ENCODE measurements at regions not wholly inside any gene's neighbourhood (a gene's known extent, or its start where the extent isn't known, plus 50 kb on each side); places are given as distances from the start of the nearest gene placed in this dataset.

DNA sequence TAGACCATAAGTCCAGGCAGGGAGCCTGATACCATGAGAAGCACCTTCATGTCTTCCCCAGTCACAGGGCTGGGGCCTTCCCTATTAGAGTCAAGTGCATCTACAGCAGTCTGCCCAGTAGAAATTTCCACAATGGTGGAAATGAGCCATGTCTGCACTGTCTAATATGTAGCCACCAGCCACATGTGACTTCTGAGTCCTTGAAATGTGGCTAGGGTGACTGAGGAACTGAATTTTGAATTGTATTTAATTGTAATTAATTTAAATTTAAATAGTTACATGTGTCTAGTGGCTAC lies 300.2 kb downstream of the CLIC5 start:
- no peak overlapping the region for H3K4me3 Mint-ChIP-seq
- H3K9me3 Mint-ChIP-seq, result no peaks in the 10 kb centered on the region
- no peak for ATAC-seq
- H3K36me3 Mint-ChIP-seq, result no peaks in the 10 kb centered on the region
- peak overlapping the region; percentile 75 for H3K27ac Mint-ChIP-seq
- H3K27me3 Mint-ChIP-seq, result peaks cover 9% of the 10 kb centered on the region
- H3K4me1 Mint-ChIP-seq, result peaks cover 34% of the 10 kb centered on the region

DNA sequence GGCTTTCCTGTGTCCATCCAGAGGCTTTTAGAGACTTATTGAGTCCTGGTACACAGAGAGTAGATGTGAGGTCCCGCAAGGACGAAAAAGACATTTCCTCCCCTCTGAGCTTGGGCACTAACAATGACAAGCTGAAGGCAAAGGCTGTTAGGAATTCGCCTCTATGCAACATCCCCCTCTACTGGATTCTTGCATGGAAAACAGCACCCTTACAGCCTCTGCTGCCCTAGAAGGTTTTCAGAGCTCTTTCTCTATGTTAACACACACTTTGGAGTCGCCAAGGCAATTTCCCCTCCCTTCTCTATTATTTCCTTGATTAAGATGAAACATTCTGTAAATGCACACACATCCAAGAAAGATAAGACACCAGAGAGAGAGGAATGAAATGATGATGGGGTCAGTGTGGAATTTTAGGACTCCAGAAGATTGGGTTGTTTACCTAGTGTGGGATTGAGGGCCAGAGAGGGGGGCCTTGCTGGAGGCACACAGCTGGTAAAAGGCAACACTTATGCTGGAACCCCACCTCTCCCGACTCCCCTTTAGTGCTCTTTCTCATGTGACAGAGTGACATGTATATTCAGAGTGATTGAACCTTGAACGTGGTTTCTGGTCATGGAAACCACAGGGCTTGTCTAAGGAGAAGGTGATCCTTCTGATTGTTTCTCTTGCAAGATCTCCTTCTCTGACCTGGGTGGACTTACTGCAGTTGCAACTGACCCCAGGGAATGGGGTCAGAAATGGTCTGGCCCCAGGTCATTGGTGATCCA lies 300.7 kb downstream of the CLIC5 start:
- H3K4me1 Mint-ChIP-seq, result peaks cover 39% of the 10 kb centered on the region
- H3K4me3 Mint-ChIP-seq, result no peak overlapping the region
- H3K27ac Mint-ChIP-seq, result peak overlapping the region; percentile 75

DNA sequence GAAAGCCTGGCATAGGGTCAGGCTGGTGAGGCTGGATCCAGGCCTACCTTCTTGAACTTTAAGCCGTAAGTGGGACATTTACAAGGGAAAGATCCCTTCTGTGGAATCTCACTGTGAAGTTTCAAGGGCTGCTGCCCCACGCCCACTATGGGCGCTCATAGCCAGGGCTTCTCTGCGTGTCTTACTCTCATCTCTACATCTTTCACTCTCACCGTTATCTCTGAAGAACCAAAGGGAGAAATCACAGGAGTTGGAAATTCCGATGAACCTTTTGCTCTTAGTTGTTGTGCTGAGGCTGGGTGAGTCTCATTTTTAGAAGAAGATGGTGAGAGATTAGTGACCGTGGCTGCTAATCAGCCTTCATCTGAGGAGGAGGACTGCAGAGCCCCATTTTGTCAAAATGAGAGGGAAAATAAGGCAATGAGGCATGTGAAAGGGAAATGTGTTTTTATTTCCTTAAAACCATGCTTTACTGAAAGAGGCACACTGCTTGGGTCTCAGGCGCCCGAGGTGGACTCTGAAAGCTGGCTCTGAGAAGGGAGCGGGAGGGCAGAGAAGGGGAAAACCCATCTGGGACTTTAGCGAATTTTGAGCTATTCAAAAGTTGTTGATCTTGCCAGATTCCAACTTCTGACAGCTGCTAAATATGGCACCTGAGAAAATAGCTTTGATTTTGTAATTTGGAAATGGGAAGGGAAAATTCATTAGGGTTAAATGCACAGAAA lies 301.5 kb downstream of the CLIC5 start:
- Mint-ChIP-seq H3K4me1 (peaks cover 41% of the 10 kb centered on the region), H3K4me3 (peak overlapping the region; percentile 1), H3K27ac (peak overlapping the region; percentile 75), H3K9me3 (no peaks in the 10 kb centered on the region), H3K27me3 (peaks cover 9% of the 10 kb centered on the region), H3K36me3 (no peaks in the 10 kb centered on the region)
- no peak for ATAC-seq

More for the DNA sequence above, 300.7 kb downstream of the CLIC5 start:
- no peaks in the 10 kb centered on the region for H3K9me3 Mint-ChIP-seq
- peak; percentile 61 for ATAC-seq
- no peaks in the 10 kb centered on the region for H3K36me3 Mint-ChIP-seq
- H3K27me3 Mint-ChIP-seq, result peaks cover 9% of the 10 kb centered on the region

All from stimulated activated memory B cell treated with anti-CD40 and anti-IgM and Interleukin-4, amounts not matched to agents 10 μg/mL and 1 μg/mL and 100 μg/mL, for 72 hours (primary cell).